Fibroblast of peridontal ligament (primary cell): ENCODE measurements at regions not wholly inside any gene's neighbourhood (a gene's known extent, or its start where the extent isn't known, plus 50 kb on each side); places are given as distances from the start of the nearest gene placed in this dataset.

ENCODE experiments used
- DNase-seq: peaks from one replicate; pipeline ENCODE4 v3.0.0-alpha.2; 2010; ENCODE audit errors: extremely low read depth

DNA sequence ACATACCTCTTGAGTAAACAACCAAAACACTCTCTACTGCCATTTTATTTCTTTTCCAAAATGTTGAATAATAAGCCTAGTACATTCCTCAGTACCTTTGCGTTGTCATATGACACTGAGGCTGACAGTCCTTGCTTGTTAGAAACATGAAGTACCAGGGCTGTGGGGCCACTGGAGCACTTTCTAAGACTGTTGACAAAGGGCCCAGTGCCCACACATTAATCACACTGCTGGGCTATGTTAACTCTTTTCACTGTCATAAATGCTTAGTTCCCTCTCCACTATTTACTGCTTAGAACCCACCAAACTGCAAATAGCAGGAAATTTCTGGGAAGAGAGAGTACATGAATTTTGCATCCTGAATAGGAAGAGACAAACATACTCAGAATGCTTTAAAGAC, 57.1 kb downstream of the FAM47B start:
- no peak for DNase-seq

GRCh38 chrX:35006361-35006760, 63.8 kb downstream of the FAM47B start:
- no peak for DNase-seq

GRCh38 chrX:35015621-35016020, 73.0 kb downstream of the FAM47B start:
- no peak for DNase-seq

DNA sequence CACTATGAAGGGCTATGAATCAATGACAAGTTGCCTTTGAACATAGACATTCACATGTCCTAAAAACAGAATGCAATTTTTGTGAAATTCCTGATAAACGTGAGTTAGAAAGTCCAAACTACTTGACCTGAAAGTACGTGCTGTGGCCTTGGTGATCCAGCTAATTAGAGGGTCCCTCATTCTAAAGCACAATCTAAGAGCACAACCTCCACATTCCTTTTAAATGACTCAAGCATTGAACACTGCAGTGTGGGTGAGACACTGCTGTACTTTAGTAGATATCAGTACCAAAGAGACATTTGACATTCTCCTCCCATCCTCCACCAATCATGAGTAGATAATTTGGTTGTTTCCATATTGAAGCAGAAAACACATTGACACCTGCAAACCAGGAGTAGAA, 73.5 kb downstream of the FAM47B start:
- DNase-seq, result no peak

DNA sequence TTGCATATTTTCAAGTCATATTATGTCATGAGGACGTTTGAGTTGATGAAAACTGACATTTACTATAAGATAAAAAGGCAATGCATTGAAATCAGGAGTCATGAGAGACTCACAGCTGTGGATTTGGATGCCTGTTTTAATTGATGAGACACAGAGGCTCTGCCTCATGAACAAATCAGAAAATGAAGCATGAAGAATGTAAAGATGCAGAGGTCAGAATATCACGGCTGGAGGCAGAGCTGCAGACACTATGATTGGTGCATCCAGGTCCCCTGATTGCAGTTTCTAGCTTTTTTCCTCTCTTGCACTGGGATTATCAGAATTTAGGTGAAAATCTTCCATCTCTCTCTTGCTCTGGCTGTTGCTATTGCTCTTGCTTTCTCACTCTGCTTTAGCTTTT, 74.7 kb downstream of the FAM47B start:
- no peak for DNase-seq

- DNase-seq, result peak; percentile 12
Measured at GRCh38 chrX:35023683-35024082, 81.1 kb downstream of the FAM47B start.

DNA sequence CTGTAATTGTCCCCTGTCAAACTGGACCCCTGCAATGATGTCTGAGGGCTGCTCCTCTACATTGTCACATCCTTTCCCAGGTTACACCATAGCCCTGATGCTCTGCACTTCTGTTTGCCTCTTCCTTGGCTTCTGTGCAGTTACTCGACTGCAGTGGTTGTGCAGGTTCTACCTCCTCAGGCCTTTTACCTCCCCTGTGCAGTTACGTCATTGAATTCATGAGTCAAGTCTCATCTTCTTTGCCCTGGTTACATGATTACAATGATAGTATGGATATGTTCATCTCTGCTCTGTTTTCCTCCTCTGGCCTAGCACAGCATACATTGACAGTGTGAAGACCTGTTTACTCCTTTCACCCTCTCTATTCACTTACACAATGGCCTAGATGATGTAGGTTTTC, 83.2 kb downstream of the FAM47B start:
- no peak for DNase-seq

GRCh38 chrX:35040871-35041270, 98.3 kb downstream of the FAM47B start:
- DNase-seq, result peak; percentile 25

GRCh38 chrX:35046660-35047296, 104.2 kb downstream of the FAM47B start:
- peak; percentile 17 for DNase-seq

DNA sequence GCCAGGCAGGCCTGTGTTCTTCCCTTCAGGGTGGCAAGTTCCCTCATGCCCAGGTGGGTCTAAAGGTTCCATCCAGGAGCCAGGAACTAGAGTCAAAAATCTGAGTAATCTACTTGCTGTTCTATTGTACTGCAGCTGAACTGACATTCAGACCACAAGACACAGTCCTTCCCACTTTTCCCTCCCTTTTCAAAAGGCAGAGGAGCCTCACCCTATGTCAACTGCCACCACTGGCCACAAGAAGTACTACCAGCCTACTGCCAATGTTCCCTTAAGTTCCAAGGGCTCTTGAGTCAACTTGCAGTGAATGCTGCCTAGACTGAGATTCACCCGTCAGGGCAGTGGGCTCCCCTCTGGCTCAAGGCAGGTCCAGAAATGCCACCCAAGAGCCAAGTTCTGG, 133.5 kb downstream of the FAM47B start:
- DNase-seq, result no peak

- DNase-seq, result no peak
Measured at GRCh38 chrX:35090801-35091200, 148.2 kb downstream of the FAM47B start.

- DNase-seq, result peak; percentile 3
Measured at GRCh38 chrX:35098419-35098818, 155.8 kb downstream of the FAM47B start.

GRCh38 chrX:35101901-35102300, 159.3 kb downstream of the FAM47B start:
- peak; percentile 15 for DNase-seq

- peak; percentile 64 for DNase-seq
Measured at GRCh38 chrX:35104626-35105025, 162.0 kb downstream of the FAM47B start.

DNA sequence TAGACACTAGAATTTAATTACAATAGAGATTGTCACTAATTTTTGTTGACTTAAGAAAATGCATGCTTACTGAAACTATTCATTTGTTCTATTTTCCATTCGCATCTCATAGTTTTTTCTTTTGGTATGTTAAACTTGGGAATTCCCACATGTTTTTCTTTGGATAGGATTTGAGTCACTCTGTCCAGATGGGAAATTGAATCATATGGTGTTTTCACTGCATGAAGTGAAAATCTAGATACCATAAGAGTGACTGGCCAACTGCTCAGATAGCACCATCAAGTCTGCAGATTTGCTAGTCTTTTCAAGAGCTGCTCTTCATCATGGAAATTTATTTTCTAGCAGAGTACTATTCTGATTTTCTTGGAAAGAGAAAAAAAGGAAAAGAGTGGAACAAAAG, 172.6 kb downstream of the FAM47B start:
- peak; percentile 87 for DNase-seq

DNA sequence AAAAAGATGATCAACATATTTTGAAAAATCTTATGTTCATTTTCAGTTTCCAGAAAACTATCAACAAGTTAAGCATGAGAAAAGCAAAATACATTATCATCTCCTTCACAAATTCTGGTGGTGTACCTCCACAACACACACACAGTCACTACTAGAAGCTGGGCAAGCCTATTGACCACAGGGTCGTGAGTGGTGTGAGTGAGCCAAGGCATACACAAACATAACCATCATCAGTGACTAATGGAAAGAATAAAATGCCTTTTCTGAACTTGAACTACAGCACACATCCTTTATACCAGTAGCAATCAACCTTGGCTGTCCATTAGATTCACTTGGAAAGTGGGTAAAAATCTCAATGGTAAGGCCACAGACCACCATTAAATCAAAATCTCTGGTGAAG, 180.2 kb downstream of the FAM47B start:
- DNase-seq, result peak; percentile 25

DNA sequence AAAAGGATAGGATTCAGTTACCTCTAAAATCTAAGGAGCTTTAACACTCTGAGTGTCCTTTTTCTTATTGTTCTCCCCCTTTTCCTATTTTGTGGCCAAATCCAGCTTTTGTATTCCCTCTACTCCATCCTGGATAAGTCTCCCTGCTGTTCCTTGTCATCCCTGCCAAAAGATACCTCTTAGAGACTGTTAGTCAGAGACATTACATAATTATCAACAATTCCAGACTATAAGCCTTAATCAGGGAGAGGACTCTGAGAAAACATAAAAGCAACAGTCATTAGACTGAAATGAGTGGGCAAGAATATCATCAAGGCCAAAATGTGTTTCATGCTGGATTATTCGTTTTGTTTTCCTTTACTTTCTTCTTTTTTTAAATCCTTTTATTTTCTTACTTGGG, 206.9 kb downstream of the FAM47B start:
- DNase-seq, result no peak

GRCh38 chrX:35150052-35150451, 207.5 kb downstream of the FAM47B start:
- DNase-seq, result no peak

DNA sequence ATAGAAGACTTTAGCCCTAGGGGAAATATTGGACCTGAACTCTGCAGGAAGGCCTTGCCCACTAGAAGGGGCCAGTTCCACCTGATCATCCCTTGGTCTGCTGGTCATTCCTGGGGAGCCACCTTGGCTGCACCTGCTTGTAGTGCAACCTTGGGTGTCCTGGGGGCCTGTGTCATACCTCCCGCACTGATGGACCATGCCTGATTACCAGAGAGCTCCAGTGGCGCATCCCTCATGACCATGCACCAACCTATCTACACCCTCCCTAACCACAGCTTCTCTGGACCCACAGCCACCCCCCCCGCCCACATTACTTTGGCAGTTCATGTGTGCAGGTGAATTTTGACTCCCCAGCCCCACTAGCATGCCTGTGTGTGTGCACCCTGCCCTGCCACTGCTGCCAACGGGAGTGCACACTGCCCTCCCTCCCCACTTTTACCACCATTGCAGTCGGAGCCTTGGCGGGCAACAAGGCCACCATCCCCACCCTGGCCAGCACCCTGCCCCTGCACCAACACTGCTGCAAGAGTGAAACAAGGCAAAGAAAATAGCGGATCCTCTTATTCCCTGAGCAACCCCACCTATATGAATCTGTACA, 208.1 kb downstream of the FAM47B start:
- no peak for DNase-seq

GRCh38 chrX:35166023-35166422, 223.4 kb downstream of the FAM47B start:
- DNase-seq, result peak; percentile 5
